A549 (cell line): ENCODE measurements at regions not wholly inside any gene's neighbourhood (a gene's known extent, or its start where the extent isn't known, plus 50 kb on each side); places are given as distances from the start of the nearest gene placed in this dataset.
"Not testable (repeated sequence)": the region's sequence is repeated elsewhere in the genome, so short reads cannot be mapped to it uniquely, and the experiment has no call there.

Experiments used
- ATAC-seq, 2 experiments: fragments of 200-7000 bp in 1 of 2; fragments of >200 bp in 1 of 2; cut with Nextera tagmentation in 1 of 2; cut with Tn5 transposase in 1 of 2; 3 replicates each; pipeline versions ENCODE4 v1.8.0 to v1.9.1; 2018 to 2020; ENCODE audit warnings: mild to moderate bottlenecking in 1 of 2, moderate library complexity in 1 of 2
- CTCF ChIA-PET: fragments of 300-600 bp; sonication (Branson Sonifier 250); formaldehyde crosslinking; extraction: SDS; loops from one replicate; lab custom pipeline; 2021; ENCODE audit warnings: antibody characterized with exemption, inconsistent platforms; lab: Yijun Ruan, JAX
- POLR2A ChIA-PET: fragments of 350-600 bp; formaldehyde crosslinking; extraction: SDS; loops from one replicate; lab custom pipeline; 2021; ENCODE audit warnings: antibody characterized with exemption, inconsistent platforms; lab: Yijun Ruan, JAX
- DNase-seq, 2 experiments: peaks; one replicate each; pipeline versions ENCODE4 v3.0.0 to v3.0.0-alpha.2; 2011 to 2016; ENCODE audit warnings: low read depth in 1 of 2, low spot score in 1 of 2
- FAIRE-seq: peaks from 2 replicates; lab custom pipeline; 2011; peaks lifted over from hg19 to GRCh38; lab: Jason Lieb, UNC
- H3K27ac ChIP-seq, 2 experiments: fragments of >200 bp; sonication (Bioruptor Twin); formaldehyde crosslinking; 3 replicates each; pipeline ENCODE4 v1.5.1; 2016 to 2017
- H3K4me1 ChIP-seq: fragments of >200 bp; sonication (Bioruptor Twin); formaldehyde crosslinking; 3 replicates; pipeline ENCODE4 v1.6.1; 2016
- H3K4me2 ChIP-seq: fragments of >200 bp; sonication (Bioruptor Twin); formaldehyde crosslinking; 3 replicates; pipeline ENCODE4 v1.6.1; 2016
- H3K4me3 ChIP-seq: fragments of >200 bp; sonication (Bioruptor Twin); formaldehyde crosslinking; 3 replicates; pipeline ENCODE4 v1.5.1; 2016
- H3K9me3 ChIP-seq: fragments of >200 bp; sonication (Bioruptor Twin); formaldehyde crosslinking; 3 replicates; pipeline ENCODE4 v1.6.1; 2016
- CEBPB ChIP-seq, 2 experiments: fragments of >200 bp in 1 of 2; sonication (Bioruptor Twin) in 1 of 2; formaldehyde crosslinking in 1 of 2; IDR thresholded peaks; 2 replicates each; pipeline ENCODE4 v1.6.1; 2012 to 2016
- CHD2 ChIP-seq: fragments of 150-350 bp; IDR thresholded peaks from 2 replicates; pipeline ENCODE4 v1.6.1; 2014; ENCODE audit warnings: low read length; ENCODE audit not compliant: partially characterized antibody
- EHF ChIP-seq: fragments of 250-450 bp; sonication (Bioruptor Pico); IDR thresholded peaks from 2 replicates; pipeline ENCODE4 v1.5.0; 2020; ENCODE audit warnings: mild to moderate bottlenecking
- MAZ ChIP-seq: fragments of 150-350 bp; IDR thresholded peaks from 2 replicates; pipeline ENCODE4 v1.6.1; 2014; ENCODE audit warnings: antibody characterized with exemption, low read depth, low read length, borderline replicate concordance
- NPAS2 ChIP-seq: fragments of 250-450 bp; sonication (Bioruptor Pico); IDR thresholded peaks from 2 replicates; pipeline ENCODE4 v1.8.0; 2022; ENCODE audit warnings: mild to moderate bottlenecking, moderate library complexity, borderline replicate concordance
- PHF8 ChIP-seq: fragments of 200-600 bp; sonication (generic); IDR thresholded peaks from 2 replicates; pipeline ENCODE4 v1.6.1; 2016; ENCODE audit warnings: low read depth, mild to moderate bottlenecking, antibody characterized with exemption, moderate library complexity, borderline replicate concordance
- ZFP36 ChIP-seq: fragments of 450-650 bp; IDR thresholded peaks from 2 replicates; pipeline ENCODE4 v1.6.1; 2014; ENCODE audit warnings: borderline replicate concordance; ENCODE audit not compliant: partially characterized antibody
- ZNF302 ChIP-seq: fragments of 250-450 bp; sonication (Bioruptor Pico); IDR thresholded peaks from 2 replicates; pipeline ENCODE4 v1.9.0; 2021; ENCODE audit warnings: inconsistent platforms, mild to moderate bottlenecking, moderate library complexity
- WGBS: methylation state at CpG from one replicate; pipeline ENCODE4 v1.1.6; 2017; ENCODE audit errors: missing lambda C conversion rate; 5-methylcytosine and 5-hydroxymethylcytosine counted together
- TF ChIP-seq, protein P1 (sequence below): IDR thresholded peaks from 2 replicates; pipeline ENCODE4 v1.6.1; 2012
- TF ChIP-seq, protein P2 (sequence below): fragments of 450-650 bp; IDR thresholded peaks from 2 replicates; pipeline ENCODE4 v1.6.1; 2014; ENCODE audit warnings: antibody characterized with exemption
- TF ChIP-seq, protein P3 (sequence below): fragments of >200 bp; sonication (Bioruptor Twin); formaldehyde crosslinking; IDR thresholded peaks from 2 replicates; pipeline ENCODE4 v1.6.1; 2016
- TF ChIP-seq, protein P4 (sequence below): fragments of 150-350 bp; IDR thresholded peaks from 2 replicates; pipeline ENCODE4 v1.6.1; 2014; ENCODE audit warnings: low read depth, mild to moderate bottlenecking, low read length
- TF ChIP-seq, protein P5 (sequence below): IDR thresholded peaks from 2 replicates; pipeline ENCODE4 v1.6.1; 2012; ENCODE audit warnings: low read depth, borderline replicate concordance
- TF ChIP-seq, protein P6 (sequence below): fragments of 250-450 bp; sonication (Bioruptor Pico); IDR thresholded peaks from 2 replicates; pipeline ENCODE4 v1.5.0; 2020; ENCODE audit warnings: low read depth, mild to moderate bottlenecking, moderate library complexity

DNA sequence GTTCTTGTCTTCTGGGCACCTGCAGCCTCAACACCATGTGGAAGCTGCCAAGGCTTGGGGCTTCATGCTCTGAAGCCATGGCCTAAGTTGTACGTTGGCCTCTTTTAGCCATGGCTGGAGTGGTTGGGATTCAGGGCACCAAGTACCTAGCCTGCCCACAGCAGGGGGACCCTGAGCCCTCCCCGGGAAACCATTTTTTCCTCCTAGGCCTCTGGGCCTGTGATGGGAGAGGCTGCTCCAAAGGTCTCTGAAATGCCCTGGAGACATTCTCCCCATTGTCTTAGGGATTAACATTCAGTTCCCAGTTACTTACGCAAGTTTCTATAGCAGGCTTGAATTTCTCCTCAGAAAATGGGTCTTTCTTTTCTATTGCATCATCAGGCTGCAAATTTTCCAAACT, 269.3 kb downstream of the NAP1L3 start:
- Histone ChIP-seq H3K4me3 (no peak overlapping the region), H3K4me2 (no peak overlapping the region), H3K9me3 (no peaks in the 10 kb centered on the region; the same call in 2 of the 3 replicates), H3K27ac (no peak overlapping the region), H3K4me1 (no peaks in the 10 kb centered on the region)
- WGBS: 36% methylated on average over 2 of the region's 3 CpGs
- FAIRE-seq (no peak), ATAC-seq (no peak), DNase-seq (no peak)
- TF ChIP-seq ZFP36: peak; percentile 58
- TF ChIP-seq, protein P1, sequence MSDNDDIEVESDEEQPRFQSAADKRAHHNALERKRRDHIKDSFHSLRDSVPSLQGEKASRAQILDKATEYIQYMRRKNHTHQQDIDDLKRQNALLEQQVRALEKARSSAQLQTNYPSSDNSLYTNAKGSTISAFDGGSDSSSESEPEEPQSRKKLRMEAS: no peak
- CTCF ChIA-PET: no interaction called here
- POLR2A ChIA-PET: no interaction called here

DNA sequence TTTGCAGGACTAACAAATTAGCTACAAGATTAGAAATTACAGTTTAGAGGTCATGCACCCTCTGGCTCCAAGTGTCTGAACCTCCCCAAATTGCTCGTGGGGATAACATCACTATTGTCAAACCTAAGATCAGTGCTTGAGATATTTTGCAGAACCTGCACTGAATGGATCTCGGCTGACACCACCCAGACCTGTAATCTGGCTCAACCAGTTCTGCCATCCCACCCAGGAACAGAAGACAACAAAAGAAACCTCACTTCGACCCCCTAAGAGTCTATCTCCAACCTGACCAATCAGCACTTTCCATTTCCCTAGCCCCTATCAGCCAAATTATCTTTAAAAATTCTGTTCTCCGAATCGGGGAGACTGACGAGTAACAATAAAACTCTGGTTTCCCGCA, 318.7 kb downstream of the NAP1L3 start:
- no peaks in the 10 kb centered on the region for H3K9me3 ChIP-seq
- H3K4me2 ChIP-seq: no peak overlapping the region
- 11% methylated on average over 7 of the region's 7 CpGs for WGBS
- no peak overlapping the region for H3K4me3 ChIP-seq
- POLR2A ChIA-PET: no interaction called here
- H3K4me1 ChIP-seq: no peaks in the 10 kb centered on the region
- no peak for DNase-seq
- CTCF ChIA-PET: no interaction called here
- TF ChIP-seq, protein P2, sequence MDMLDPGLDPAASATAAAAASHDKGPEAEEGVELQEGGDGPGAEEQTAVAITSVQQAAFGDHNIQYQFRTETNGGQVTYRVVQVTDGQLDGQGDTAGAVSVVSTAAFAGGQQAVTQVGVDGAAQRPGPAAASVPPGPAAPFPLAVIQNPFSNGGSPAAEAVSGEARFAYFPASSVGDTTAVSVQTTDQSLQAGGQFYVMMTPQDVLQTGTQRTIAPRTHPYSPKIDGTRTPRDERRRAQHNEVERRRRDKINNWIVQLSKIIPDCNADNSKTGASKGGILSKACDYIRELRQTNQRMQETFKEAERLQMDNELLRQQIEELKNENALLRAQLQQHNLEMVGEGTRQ: no peak
- TF ChIP-seq CHD2 (no peak), MAZ (no peak), CEBPB (IDR thresholded peaks at IDR 0.05) (no peak), EHF (CRISPR knock-in tag) (no peak)
- TF ChIP-seq, protein P3, sequence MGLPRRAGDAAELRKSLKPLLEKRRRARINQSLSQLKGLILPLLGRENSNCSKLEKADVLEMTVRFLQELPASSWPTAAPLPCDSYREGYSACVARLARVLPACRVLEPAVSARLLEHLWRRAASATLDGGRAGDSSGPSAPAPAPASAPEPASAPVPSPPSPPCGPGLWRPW: no peak
- TF ChIP-seq, all 56 proteins: peak for 0
- no peak for FAIRE-seq
- no peak for ATAC-seq
- no peak overlapping the region for H3K27ac ChIP-seq

DNA sequence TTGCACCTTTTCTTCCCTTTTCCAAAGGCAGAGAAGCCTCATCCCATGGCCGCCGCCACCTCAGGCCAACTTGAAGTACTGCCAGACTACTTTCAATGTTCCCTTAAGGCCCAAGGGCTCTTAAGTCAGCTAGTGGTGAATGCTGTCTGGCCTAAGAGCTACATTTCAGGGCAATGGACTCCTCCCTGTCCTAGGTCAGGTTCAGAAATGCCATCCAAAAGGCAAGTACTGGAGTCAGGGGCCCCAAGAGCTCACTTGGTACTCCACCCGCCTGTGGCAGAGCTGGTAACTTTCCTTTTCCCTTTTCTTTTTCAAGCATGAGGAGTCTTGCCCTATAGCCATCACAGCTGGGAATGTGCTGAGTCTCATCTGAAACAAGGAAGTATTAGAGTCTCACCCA, 327.1 kb downstream of the NAP1L3 start:
- ChIA-PET CTCF (interaction anchor here (1.1 kb wide), 1 partner anchor 382 kb away, joined by 3 read pairs; no protein-coding TSS in a partner anchor), POLR2A (no interaction called here)
- Histone ChIP-seq H3K27ac (no peak overlapping the region), H3K4me2 (no peak overlapping the region), H3K4me3 (no peak overlapping the region), H3K9me3 (no peaks in the 10 kb centered on the region), H3K4me1 (no peaks in the 10 kb centered on the region)
- 0% methylated on average over 3 of the region's 3 CpGs for WGBS
- no peak for TF ChIP-seq ZNF302 (CRISPR knock-in tag)
- no peak for TF ChIP-seq NPAS2
- no peak for TF ChIP-seq CHD2
- TF ChIP-seq, protein P4, sequence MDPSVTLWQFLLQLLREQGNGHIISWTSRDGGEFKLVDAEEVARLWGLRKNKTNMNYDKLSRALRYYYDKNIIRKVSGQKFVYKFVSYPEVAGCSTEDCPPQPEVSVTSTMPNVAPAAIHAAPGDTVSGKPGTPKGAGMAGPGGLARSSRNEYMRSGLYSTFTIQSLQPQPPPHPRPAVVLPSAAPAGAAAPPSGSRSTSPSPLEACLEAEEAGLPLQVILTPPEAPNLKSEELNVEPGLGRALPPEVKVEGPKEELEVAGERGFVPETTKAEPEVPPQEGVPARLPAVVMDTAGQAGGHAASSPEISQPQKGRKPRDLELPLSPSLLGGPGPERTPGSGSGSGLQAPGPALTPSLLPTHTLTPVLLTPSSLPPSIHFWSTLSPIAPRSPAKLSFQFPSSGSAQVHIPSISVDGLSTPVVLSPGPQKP: no peak
- TF ChIP-seq, protein P5, sequence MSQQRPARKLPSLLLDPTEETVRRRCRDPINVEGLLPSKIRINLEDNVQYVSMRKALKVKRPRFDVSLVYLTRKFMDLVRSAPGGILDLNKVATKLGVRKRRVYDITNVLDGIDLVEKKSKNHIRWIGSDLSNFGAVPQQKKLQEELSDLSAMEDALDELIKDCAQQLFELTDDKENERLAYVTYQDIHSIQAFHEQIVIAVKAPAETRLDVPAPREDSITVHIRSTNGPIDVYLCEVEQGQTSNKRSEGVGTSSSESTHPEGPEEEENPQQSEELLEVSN: no peak
- TF ChIP-seq, protein P6, sequence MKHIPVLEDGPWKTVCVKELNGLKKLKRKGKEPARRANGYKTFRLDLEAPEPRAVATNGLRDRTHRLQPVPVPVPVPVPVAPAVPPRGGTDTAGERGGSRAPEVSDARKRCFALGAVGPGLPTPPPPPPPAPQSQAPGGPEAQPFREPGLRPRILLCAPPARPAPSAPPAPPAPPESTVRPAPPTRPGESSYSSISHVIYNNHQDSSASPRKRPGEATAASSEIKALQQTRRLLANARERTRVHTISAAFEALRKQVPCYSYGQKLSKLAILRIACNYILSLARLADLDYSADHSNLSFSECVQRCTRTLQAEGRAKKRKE: no peak
- TF ChIP-seq, protein P2: no peak
- TF ChIP-seq PHF8: no peak
- DNase-seq: no peak
- no peak for ATAC-seq
- FAIRE-seq: no peak

DNA sequence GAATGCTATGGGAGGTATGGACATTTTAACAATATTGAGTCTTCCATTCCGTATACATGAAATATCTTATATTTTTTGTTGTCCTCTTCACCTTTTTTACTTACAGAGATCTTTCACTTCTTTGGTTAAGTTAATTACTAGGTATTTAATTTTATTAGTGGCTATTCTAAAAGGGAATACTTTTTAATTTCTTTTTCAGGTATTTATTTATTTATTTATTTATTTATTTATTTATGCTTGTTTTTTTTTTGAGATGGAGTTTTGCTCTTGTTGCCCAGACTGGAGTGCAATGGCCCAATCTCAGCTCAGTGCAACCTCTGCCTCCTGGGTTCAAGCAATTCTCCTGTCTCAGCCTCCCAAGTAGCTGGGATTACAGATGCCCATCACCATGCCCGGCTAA, 329.1 kb downstream of the NAP1L3 start:
- H3K4me1 ChIP-seq, FAIRE-seq, POLR2A ChIA-PET, DNase-seq, ATAC-seq, H3K27ac ChIP-seq, H3K9me3 ChIP-seq, H3K4me2 ChIP-seq, H3K4me3 ChIP-seq, CTCF ChIA-PET: not testable (repeated sequence)
- WGBS: 3% methylated on average over 2 of the region's 2 CpGs
